Stomach (tissue), 8 donors: ENCODE measurements at regions not wholly inside any gene's neighbourhood (a gene's known extent, or its start where the extent isn't known, plus 50 kb on each side); places are given as distances from the start of the nearest gene placed in this dataset.

ENCODE experiments used
- DNase-seq, 2 donors: peaks; one replicate each; pipeline versions ENCODE4 v3.0.0 to v3.0.0-alpha.2; 2013 to 2019
- H3K27ac ChIP-seq, 5 donors: fragments of 200-600 bp in 4 of 5; sonication (generic) in 4 of 5; one replicate each; pipeline ENCODE4 v1.5.1; 2013 to 2019; ENCODE audit warnings: mild to moderate bottlenecking in 1 of 5, moderate library complexity in 1 of 5
- H3K27me3 ChIP-seq, 3 donors: fragments of 200-600 bp; sonication (generic); one replicate each; pipeline ENCODE4 v1.5.1; 2017 to 2019; ENCODE audit warnings: mixed run types in 1 of 3
- H3K36me3 ChIP-seq, 4 donors: fragments of 200-600 bp; sonication (generic); 1 replicate in 3 of 4; 2 replicates in 1 of 4; pipeline ENCODE4 v1.5.1; 2016 to 2019
- H3K4me1 ChIP-seq, 4 donors: fragments of 200-600 bp; sonication (generic); one replicate each; pipeline ENCODE4 v1.5.1; 2016 to 2019
- H3K4me3 ChIP-seq, 4 donors: fragments of 200-600 bp; sonication (generic) in 3 of 4; one replicate each; pipeline ENCODE4 v1.5.1; 2016 to 2019; ENCODE audit warnings: mild to moderate bottlenecking in 1 of 4
- H3K9me3 ChIP-seq, 4 donors: fragments of 200-600 bp; sonication (generic); one replicate each; pipeline ENCODE4 v1.5.1; 2016 to 2019
- EP300 ChIP-seq: sonication (generic); formaldehyde crosslinking; IDR thresholded peaks from one replicate; pipeline ENCODE4 v1.6.1; 2017; ENCODE audit warnings: antibody characterized with exemption
- POLR2A ChIP-seq, 4 donors: fragments of 450-650 bp; IDR thresholded peaks; one replicate each; pipeline ENCODE4 v1.6.1; 2016; ENCODE audit warnings: antibody characterized with exemption in 4 of 4, control low read depth in 2 of 4, mild to moderate bottlenecking in 1 of 4, moderate library complexity in 1 of 4
- POLR2AphosphoS5 ChIP-seq, 3 donors: sonication (generic); formaldehyde crosslinking; IDR thresholded peaks; one replicate each; pipeline ENCODE4 v1.6.1; 2016; ENCODE audit warnings: antibody characterized with exemption in 3 of 3
- WGBS, 5 donors: extraction: QIAGEN DNeasy Blood & Tissue Kit in 3 of 5; methylation state at CpG; one replicate each; pipeline versions ENCODE4 v1.1.5 to v1.1.7; 2013 to 2018; 5-methylcytosine and 5-hydroxymethylcytosine counted together
- intact Hi-C: fragments of 100-400 bp; cut with DNase I; formaldehyde crosslinking; loops from one replicate; pipeline ENCODE4 v1.15.1; 2023; ENCODE audit warnings: low total_unique reads
- TF ChIP-seq, protein P1 (sequence below), 7 experiments: fragments of 450-650 bp in 4 of 7; fragments of 200-600 bp in 3 of 7; sonication (generic) in 3 of 7; IDR thresholded peaks; one replicate each; pipeline ENCODE4 v1.5.1; 2016 to 2019; ENCODE audit warnings: antibody characterized with exemption in 7 of 7, control low read depth in 2 of 7, mild to moderate bottlenecking in 1 of 7
- donor health status: healthy with polysubstance abuse.
- donor health status: Bipolar disorder and iron deficiency.
- donor health status: healthy.

DNA sequence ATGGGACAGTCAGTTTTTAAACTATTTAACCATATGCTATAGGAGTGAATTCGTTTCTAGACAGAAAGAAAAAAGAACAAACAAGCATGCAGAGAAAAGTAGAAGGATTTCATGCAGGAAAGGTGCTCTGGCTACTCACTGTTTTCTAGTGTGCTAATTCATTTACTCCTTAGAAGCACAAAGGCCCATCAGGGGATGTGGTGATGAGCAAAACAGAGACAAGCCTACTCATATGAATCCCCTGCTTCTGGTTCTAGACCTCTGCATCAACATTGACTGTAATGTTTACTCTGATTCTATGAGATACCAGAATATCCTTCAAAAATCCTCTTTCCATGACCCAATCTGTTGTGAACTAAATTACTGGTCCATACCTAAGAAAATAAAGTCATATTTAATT, 801.9 kb downstream of the PLOD2 start:
- Histone ChIP-seq H3K27me3 (no peaks in the 10 kb centered on the region), H3K27ac (no peak overlapping the region), H3K36me3 (no peaks in the 10 kb centered on the region), H3K4me1 (no peaks in the 10 kb centered on the region), H3K9me3 (peaks cover 5 to 41% (median 31%) of the 10 kb centered on the region in 4 donors), H3K4me3 (no peak overlapping the region)
- no peak for DNase-seq
- intact Hi-C loops, result no loop called here
- TF ChIP-seq EP300 (no peak), POLR2A (IDR thresholded peaks at IDR 0.05) (no peak), POLR2AphosphoS5 (IDR thresholded peaks at IDR 0.05) (no peak)
- TF ChIP-seq, protein P1, sequence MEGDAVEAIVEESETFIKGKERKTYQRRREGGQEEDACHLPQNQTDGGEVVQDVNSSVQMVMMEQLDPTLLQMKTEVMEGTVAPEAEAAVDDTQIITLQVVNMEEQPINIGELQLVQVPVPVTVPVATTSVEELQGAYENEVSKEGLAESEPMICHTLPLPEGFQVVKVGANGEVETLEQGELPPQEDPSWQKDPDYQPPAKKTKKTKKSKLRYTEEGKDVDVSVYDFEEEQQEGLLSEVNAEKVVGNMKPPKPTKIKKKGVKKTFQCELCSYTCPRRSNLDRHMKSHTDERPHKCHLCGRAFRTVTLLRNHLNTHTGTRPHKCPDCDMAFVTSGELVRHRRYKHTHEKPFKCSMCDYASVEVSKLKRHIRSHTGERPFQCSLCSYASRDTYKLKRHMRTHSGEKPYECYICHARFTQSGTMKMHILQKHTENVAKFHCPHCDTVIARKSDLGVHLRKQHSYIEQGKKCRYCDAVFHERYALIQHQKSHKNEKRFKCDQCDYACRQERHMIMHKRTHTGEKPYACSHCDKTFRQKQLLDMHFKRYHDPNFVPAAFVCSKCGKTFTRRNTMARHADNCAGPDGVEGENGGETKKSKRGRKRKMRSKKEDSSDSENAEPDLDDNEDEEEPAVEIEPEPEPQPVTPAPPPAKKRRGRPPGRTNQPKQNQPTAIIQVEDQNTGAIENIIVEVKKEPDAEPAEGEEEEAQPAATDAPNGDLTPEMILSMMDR (IDR thresholded peaks at IDR 0.05), result no peak
- WGBS, 5 donors, result 34 to 50% (median 42%) methylated on average over 1 of the region's 1 CpG

DNA sequence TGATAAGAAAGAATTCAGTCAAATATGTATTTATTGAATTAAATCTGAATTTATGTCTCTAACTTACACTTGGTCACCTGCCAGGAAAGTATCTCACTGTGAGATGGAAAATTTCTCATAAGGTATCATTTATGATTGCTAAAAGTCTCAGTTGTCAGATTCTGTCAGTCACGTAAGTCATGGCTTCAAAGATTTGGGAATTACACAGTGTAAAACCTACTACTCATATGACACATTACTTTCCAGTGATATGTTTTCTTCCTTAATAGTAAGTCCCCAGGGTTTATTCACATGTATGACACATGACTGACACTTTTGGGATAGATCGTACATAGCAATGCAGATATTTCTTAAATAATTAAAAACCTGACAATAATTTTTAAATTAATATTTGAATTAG, 792.2 kb downstream of the PLOD2 start:
- intact Hi-C loops, result no loop called here
- Histone ChIP-seq H3K36me3 (no peaks in the 10 kb centered on the region), H3K27me3 (no peaks in the 10 kb centered on the region), H3K4me1 (no peaks in the 10 kb centered on the region), H3K4me3 (no peak overlapping the region), H3K27ac (no peak overlapping the region), H3K9me3 (peaks cover 0 to under 1% (median 0%) of the 10 kb centered on the region in 4 donors)
- TF ChIP-seq EP300 (no peak), POLR2A (IDR thresholded peaks at IDR 0.05) (no peak), POLR2AphosphoS5 (IDR thresholded peaks at IDR 0.05) (no peak)
- TF ChIP-seq, protein P1 (IDR thresholded peaks at IDR 0.05), result no peak
- DNase-seq, result no peak
- 88 to 99% (median 92%) methylated on average over 2 of the region's 2 CpGs for WGBS, 5 donors

- intact Hi-C loops, result no loop called here
- no peak for DNase-seq
- peaks cover 0 to 6% (median 2%) of the 10 kb centered on the region in 4 donors for H3K9me3 ChIP-seq
- no peaks in the 10 kb centered on the region for H3K4me1 ChIP-seq
- TF ChIP-seq, protein P1 (IDR thresholded peaks at IDR 0.05), result no peak
- TF ChIP-seq EP300 (no peak), POLR2A (IDR thresholded peaks at IDR 0.05) (no peak), POLR2AphosphoS5 (IDR thresholded peaks at IDR 0.05) (no peak)
- H3K36me3 ChIP-seq, result no peaks in the 10 kb centered on the region
- no peak overlapping the region for H3K27ac ChIP-seq
- H3K4me3 ChIP-seq, result no peak overlapping the region
- H3K27me3 ChIP-seq, result no peaks in the 10 kb centered on the region
- 65 to 82% (median 74%) methylated on average over 5 of the region's 5 CpGs for WGBS, 5 donors
Measured at GRCh38 chr3:145370870-145371269, 790.1 kb downstream of the PLOD2 start.

- H3K27me3 ChIP-seq, result no peaks in the 10 kb centered on the region
- no peak overlapping the region for H3K4me3 ChIP-seq
- H3K9me3 ChIP-seq, result peaks cover 0 to 6% (median 2%) of the 10 kb centered on the region in 4 donors
- no peak for TF ChIP-seq POLR2A (IDR thresholded peaks at IDR 0.05)
- no peak for TF ChIP-seq POLR2AphosphoS5 (IDR thresholded peaks at IDR 0.05)
- no peak for TF ChIP-seq EP300
- TF ChIP-seq, protein P1 (IDR thresholded peaks at IDR 0.05), result no peak
- no peak overlapping the region for H3K27ac ChIP-seq
- no peaks in the 10 kb centered on the region for H3K36me3 ChIP-seq
- intact Hi-C loops, result no loop called here
- 27 to 54% (median 32%) methylated on average over 1 of the region's 1 CpG for WGBS, 5 donors
- DNase-seq, result no peak
- H3K4me1 ChIP-seq, result no peaks in the 10 kb centered on the region
Measured at GRCh38 chr3:145377301-145377700, 783.7 kb downstream of the PLOD2 start.
